Mesendoderm (in vitro differentiated cells): ENCODE measurements at regions not wholly inside any gene's neighbourhood (a gene's known extent, or its start where the extent isn't known, plus 50 kb on each side); places are given as distances from the start of the nearest gene placed in this dataset.

Experiments used
- DNase-seq: peaks from one replicate; pipeline ENCODE4 v3.0.0; 2013
- H2AK5ac ChIP-seq: 2 replicates; pipeline ENCODE4 v1.6.1; 2013; ENCODE audit warnings: low read length, inconsistent platforms
- H2BK120ac ChIP-seq: 2 replicates; pipeline ENCODE4 v1.6.1; 2013; ENCODE audit warnings: low read depth, mild to moderate bottlenecking, low read length, moderate library complexity, mixed read lengths
- H2BK15ac ChIP-seq: replicated peaks from 2 replicates; pipeline ENCODE4 v1.6.1; 2013; ENCODE audit warnings: low read depth, mild to moderate bottlenecking, moderate library complexity
- H2BK5ac ChIP-seq: 2 replicates; pipeline ENCODE4 v1.6.1; 2013; ENCODE audit warnings: low read length, inconsistent platforms
- H3K18ac ChIP-seq: 2 replicates; pipeline ENCODE4 v1.6.1; 2013; ENCODE audit warnings: mild to moderate bottlenecking, low read length, mixed read lengths
- H3K23ac ChIP-seq: one replicate; pipeline ENCODE4 v1.6.1; 2013; ENCODE audit warnings: low read length
- H3K27ac ChIP-seq: 2 replicates; pipeline ENCODE4 v1.5.1; 2013; ENCODE audit warnings: low read depth, mild to moderate bottlenecking, inconsistent platforms, low read length, moderate library complexity
- H3K27me3 ChIP-seq: 2 replicates; pipeline ENCODE4 v1.6.1; 2013; ENCODE audit warnings: low read length, control low read depth, mild to moderate bottlenecking, inconsistent platforms; ENCODE audit not compliant: insufficient read depth, poor library complexity
- H3K36me3 ChIP-seq: 2 replicates; pipeline ENCODE4 v1.6.1; 2013; ENCODE audit warnings: low read length, inconsistent platforms; ENCODE audit not compliant: control insufficient read depth, insufficient read depth
- H3K4ac ChIP-seq: one replicate; pipeline ENCODE4 v1.6.1; 2013; ENCODE audit warnings: low read depth, mild to moderate bottlenecking, low read length, moderate library complexity
- H3K4me1 ChIP-seq: 2 replicates; pipeline ENCODE4 v1.6.1; 2013; ENCODE audit warnings: low read depth, low read length, inconsistent platforms; ENCODE audit not compliant: control insufficient read depth
- H3K4me2 ChIP-seq: 2 replicates; pipeline ENCODE4 v1.6.1; 2013; ENCODE audit warnings: low read length
- H3K4me3 ChIP-seq: 2 replicates; pipeline ENCODE4 v1.5.1; 2013; ENCODE audit warnings: mild to moderate bottlenecking, low read length
- H3K56ac ChIP-seq: one replicate; pipeline ENCODE4 v1.6.1; 2013; ENCODE audit warnings: low read length
- H3K79me1 ChIP-seq: 2 replicates; pipeline ENCODE4 v1.6.1; 2013; ENCODE audit warnings: low read length, inconsistent platforms
- H3K79me2 ChIP-seq: 2 replicates; pipeline ENCODE4 v1.6.1; 2013; ENCODE audit warnings: mild to moderate bottlenecking, low read length; ENCODE audit not compliant: control insufficient read depth, insufficient read depth
- H3K9ac ChIP-seq: 2 replicates; pipeline ENCODE4 v1.6.1; 2013; ENCODE audit warnings: low read length, inconsistent platforms
- H4K5ac ChIP-seq: one replicate; pipeline ENCODE4 v1.6.1; 2013; ENCODE audit warnings: low read length
- H4K8ac ChIP-seq: one replicate; pipeline ENCODE4 v1.6.1; 2013; ENCODE audit warnings: low read depth, mild to moderate bottlenecking, control low read depth, low read length, moderate library complexity
- WGBS: extraction: QIAGEN DNeasy Blood & Tissue Kit; methylation state at CpG from one replicate; pipeline ENCODE4 v1.1.7; 2013; ENCODE audit warnings: low lambda C conversion rate, missing lambda C conversion rate; ENCODE audit not compliant: insufficient coverage; ENCODE audit errors: extremely low coverage; 5-methylcytosine and 5-hydroxymethylcytosine counted together

GRCh38 chr9:108702681-108703080 is 153.1 kb downstream of the ACTL7B start:
- no peak overlapping the region for H4K5ac ChIP-seq
- no peak overlapping the region for H2AK5ac ChIP-seq
- no peaks in the 10 kb centered on the region for H3K27me3 ChIP-seq
- no peak for DNase-seq
- H4K8ac ChIP-seq = no peak overlapping the region
- H2BK15ac ChIP-seq = no peak overlapping the region
- H3K4ac ChIP-seq = no peak overlapping the region
- no peak overlapping the region for H3K4me2 ChIP-seq
- no peaks in the 10 kb centered on the region for H3K79me1 ChIP-seq
- H3K36me3 ChIP-seq = no peaks in the 10 kb centered on the region
- no peak overlapping the region for H2BK120ac ChIP-seq
- WGBS = no CpG with 5 or more reads among the region's 4 CpGs
- H3K4me3 ChIP-seq = no peak overlapping the region
- no peak overlapping the region for H3K56ac ChIP-seq
- H3K9ac ChIP-seq = no peak overlapping the region
- no peak overlapping the region for H3K27ac ChIP-seq
- no peaks in the 10 kb centered on the region for H3K79me2 ChIP-seq
- no peak overlapping the region for H3K23ac ChIP-seq
- H2BK5ac ChIP-seq = no peak overlapping the region
- no peaks in the 10 kb centered on the region for H3K4me1 ChIP-seq
- no peak overlapping the region for H3K18ac ChIP-seq

- H2BK120ac ChIP-seq = no peak overlapping the region
- no peak overlapping the region for H3K9ac ChIP-seq
- H3K79me2 ChIP-seq = no peaks in the 10 kb centered on the region
- H3K4me1 ChIP-seq = no peaks in the 10 kb centered on the region
- H2BK15ac ChIP-seq = no peak overlapping the region
- H3K4me2 ChIP-seq = no peak overlapping the region
- no peaks in the 10 kb centered on the region for H3K27me3 ChIP-seq
- H3K36me3 ChIP-seq = no peaks in the 10 kb centered on the region
- no peak overlapping the region for H3K27ac ChIP-seq
- WGBS = no CpG with 5 or more reads among the region's 1 CpG
- no peak overlapping the region for H3K4me3 ChIP-seq
- no peak overlapping the region for H4K8ac ChIP-seq
- no peak overlapping the region for H4K5ac ChIP-seq
- no peak overlapping the region for H2AK5ac ChIP-seq
- H3K23ac ChIP-seq = no peak overlapping the region
- H3K56ac ChIP-seq = no peak overlapping the region
- no peak overlapping the region for H3K4ac ChIP-seq
- no peak overlapping the region for H2BK5ac ChIP-seq
- no peaks in the 10 kb centered on the region for H3K79me1 ChIP-seq
- H3K18ac ChIP-seq = no peak overlapping the region
- DNase-seq = no peak
Observed at GRCh38 chr9:108698801-108699200, 157.0 kb downstream of the ACTL7B start.

GRCh38 chr9:108698231-108698630 is 157.6 kb downstream of the ACTL7B start:
- H2AK5ac ChIP-seq = no peak overlapping the region
- H3K36me3 ChIP-seq = no peaks in the 10 kb centered on the region
- H2BK15ac ChIP-seq = no peak overlapping the region
- H3K79me2 ChIP-seq = no peaks in the 10 kb centered on the region
- no peak overlapping the region for H3K56ac ChIP-seq
- no peak overlapping the region for H2BK120ac ChIP-seq
- no CpG with 5 or more reads among the region's 2 CpGs for WGBS
- no peak overlapping the region for H3K27ac ChIP-seq
- no peak overlapping the region for H3K4me3 ChIP-seq
- no peak overlapping the region for H3K9ac ChIP-seq
- no peak for DNase-seq
- no peaks in the 10 kb centered on the region for H3K4me1 ChIP-seq
- no peak overlapping the region for H3K23ac ChIP-seq
- H3K18ac ChIP-seq = no peak overlapping the region
- H3K4me2 ChIP-seq = no peak overlapping the region
- H2BK5ac ChIP-seq = no peak overlapping the region
- no peaks in the 10 kb centered on the region for H3K79me1 ChIP-seq
- no peak overlapping the region for H3K4ac ChIP-seq
- H4K5ac ChIP-seq = no peak overlapping the region
- H3K27me3 ChIP-seq = no peaks in the 10 kb centered on the region
- H4K8ac ChIP-seq = no peak overlapping the region

- no peaks in the 10 kb centered on the region for H3K4me1 ChIP-seq
- no peak overlapping the region for H3K56ac ChIP-seq
- H3K36me3 ChIP-seq = no peaks in the 10 kb centered on the region
- no CpG with 5 or more reads among the region's 3 CpGs for WGBS
- no peak for DNase-seq
- H3K9ac ChIP-seq = no peak overlapping the region
- H3K4ac ChIP-seq = no peak overlapping the region
- H2AK5ac ChIP-seq = no peak overlapping the region
- H2BK5ac ChIP-seq = no peak overlapping the region
- no peak overlapping the region for H3K23ac ChIP-seq
- H2BK120ac ChIP-seq = no peak overlapping the region
- H3K27me3 ChIP-seq = no peaks in the 10 kb centered on the region
- no peaks in the 10 kb centered on the region for H3K79me2 ChIP-seq
- no peak overlapping the region for H4K5ac ChIP-seq
- H3K4me3 ChIP-seq = no peak overlapping the region
- H2BK15ac ChIP-seq = no peak overlapping the region
- H3K79me1 ChIP-seq = no peaks in the 10 kb centered on the region
- no peak overlapping the region for H3K4me2 ChIP-seq
- H3K27ac ChIP-seq = no peak overlapping the region
- H4K8ac ChIP-seq = no peak overlapping the region
- no peak overlapping the region for H3K18ac ChIP-seq
Observed at GRCh38 chr9:108696156-108696555, 159.6 kb downstream of the ACTL7B start.

- Histone ChIP-seq H3K27ac (no peak overlapping the region), H3K27me3 (no peaks in the 10 kb centered on the region), H3K4me3 (no peak overlapping the region), H3K4me2 (no peak overlapping the region), H3K4me1 (no peaks in the 10 kb centered on the region), H3K79me2 (no peaks in the 10 kb centered on the region), H3K4ac (no peak overlapping the region), H3K18ac (no peak overlapping the region), H4K8ac (no peak overlapping the region), H2AK5ac (no peak overlapping the region), H2BK5ac (no peak overlapping the region), H3K56ac (no peak overlapping the region), H3K9ac (no peak overlapping the region), H2BK15ac (no peak overlapping the region), H3K23ac (no peak overlapping the region), H2BK120ac (no peak overlapping the region), H3K36me3 (no peaks in the 10 kb centered on the region), H4K5ac (no peak overlapping the region), H3K79me1 (no peaks in the 10 kb centered on the region)
- WGBS = no CpG with 5 or more reads among the region's 5 CpGs
- no peak for DNase-seq
Observed at GRCh38 chr9:108694170-108694569, 161.6 kb downstream of the ACTL7B start.

GRCh38 chr9:108691614-108692013 is 164.2 kb downstream of the ACTL7B start:
- Histone ChIP-seq H3K27ac (no peak overlapping the region), H3K4ac (no peak overlapping the region), H2BK5ac (no peak overlapping the region), H3K27me3 (no peaks in the 10 kb centered on the region), H3K4me1 (no peaks in the 10 kb centered on the region), H3K4me2 (no peak overlapping the region), H3K79me2 (no peaks in the 10 kb centered on the region), H3K18ac (no peak overlapping the region), H3K23ac (no peak overlapping the region), H3K36me3 (no peaks in the 10 kb centered on the region), H3K4me3 (no peak overlapping the region), H3K56ac (no peak overlapping the region), H2BK15ac (no peak overlapping the region), H2AK5ac (no peak overlapping the region), H4K5ac (no peak overlapping the region), H4K8ac (no peak overlapping the region), H3K9ac (no peak overlapping the region), H2BK120ac (no peak overlapping the region), H3K79me1 (no peaks in the 10 kb centered on the region)
- no CpG with 5 or more reads among the region's 7 CpGs for WGBS
- no peak for DNase-seq
